Loucy (cell line): ENCODE measurements at regions not wholly inside any gene's neighbourhood (a gene's known extent, or its start where the extent isn't known, plus 50 kb on each side); places are given as distances from the start of the nearest gene placed in this dataset.

ENCODE experiments used
- H2AFZ ChIP-seq: fragments of 200-600 bp; sonication (generic); 2 replicates; pipeline ENCODE4 v1.6.0; 2016; ENCODE audit warnings: antibody characterized with exemption, mild to moderate bottlenecking, low read length, moderate library complexity
- H3F3A ChIP-seq: fragments of 200-600 bp; 2 replicates; pipeline ENCODE4 v1.6.0; 2016; ENCODE audit warnings: antibody characterized with exemption, low read depth, mild to moderate bottlenecking
- H3K27me3 ChIP-seq: fragments of 200-600 bp; sonication (generic); 2 replicates; pipeline ENCODE4 v1.6.1; 2014; ENCODE audit warnings: low read length, mild to moderate bottlenecking; ENCODE audit not compliant: insufficient read depth, poor library complexity, severe bottlenecking
- H3K36me3 ChIP-seq: fragments of 200-600 bp; sonication (generic); 2 replicates; pipeline ENCODE4 v1.6.1; 2016; ENCODE audit warnings: low read length; ENCODE audit not compliant: insufficient read depth
- H3K4me1 ChIP-seq: fragments of 200-600 bp; sonication (generic); 2 replicates; pipeline ENCODE4 v1.5.1; 2014; ENCODE audit warnings: low read length, mild to moderate bottlenecking; ENCODE audit not compliant: insufficient read depth, poor library complexity, severe bottlenecking
- H3K4me2 ChIP-seq: fragments of 200-600 bp; sonication (generic); 2 replicates; pipeline ENCODE4 v1.6.0; 2014; ENCODE audit warnings: antibody characterized with exemption, low read length, low read depth, mild to moderate bottlenecking; ENCODE audit not compliant: poor library complexity, severe bottlenecking
- H3K4me3 ChIP-seq: fragments of 200-600 bp; sonication (generic); 2 replicates; pipeline ENCODE4 v1.5.1; 2014; ENCODE audit warnings: low read length, mild to moderate bottlenecking, mixed read lengths; ENCODE audit not compliant: poor library complexity, severe bottlenecking
- H3K79me2 ChIP-seq: fragments of 200-600 bp; sonication (generic); 2 replicates; pipeline ENCODE4 v1.6.1; 2014; ENCODE audit warnings: low read length; ENCODE audit not compliant: insufficient read depth
- H3K9ac ChIP-seq: fragments of 200-600 bp; sonication (generic); 2 replicates; pipeline ENCODE4 v1.6.0; 2014; ENCODE audit warnings: mild to moderate bottlenecking, low read depth, low read length, moderate library complexity; ENCODE audit not compliant: poor library complexity, severe bottlenecking
- H3K9me2 ChIP-seq: fragments of 200-600 bp; sonication (generic); replicated peaks from 2 replicates; pipeline ENCODE4 v1.6.1; 2016; ENCODE audit warnings: low read depth, low read length, mixed read lengths
- H3K9me3 ChIP-seq: fragments of 200-600 bp; sonication (generic); 2 replicates; pipeline ENCODE4 v1.6.1; 2014; ENCODE audit warnings: mild to moderate bottlenecking, antibody characterized with exemption, low read length, low read depth; ENCODE audit not compliant: insufficient read depth
- H4K20me1 ChIP-seq: fragments of 200-600 bp; sonication (generic); 2 replicates; pipeline ENCODE4 v1.6.0; 2014; ENCODE audit warnings: antibody characterized with exemption, low read length, mild to moderate bottlenecking; ENCODE audit not compliant: insufficient read depth, poor library complexity, severe bottlenecking
- EZH2phosphoT487 ChIP-seq: fragments of 200-600 bp; IDR thresholded peaks from 2 replicates; pipeline ENCODE4 v1.6.1; 2018; ENCODE audit warnings: antibody characterized with exemption, mild to moderate bottlenecking, moderate library complexity, borderline replicate concordance
- TF ChIP-seq, protein P1 (sequence below): fragments of 200-600 bp; sonication (generic); conservative IDR thresholded peaks from 2 replicates; pipeline ENCODE4 v1.5.1; 2014; ENCODE audit warnings: mild to moderate bottlenecking, antibody characterized with exemption, low read length

- Histone ChIP-seq H3K9me2 (no peaks in the 10 kb centered on the region), H3K4me2 (no peak overlapping the region), H3K36me3 (no peaks in the 10 kb centered on the region), H3K9ac (no peak overlapping the region), H4K20me1 (no peaks in the 10 kb centered on the region), H3K4me3 (no peak overlapping the region), H3F3A (no peaks in the 10 kb centered on the region), H2AFZ (no peak overlapping the region), H3K4me1 (no peaks in the 10 kb centered on the region), H3K27me3 (no peaks in the 10 kb centered on the region), H3K9me3 (no peaks in the 10 kb centered on the region), H3K79me2 (no peaks in the 10 kb centered on the region)
- TF ChIP-seq, protein P1, sequence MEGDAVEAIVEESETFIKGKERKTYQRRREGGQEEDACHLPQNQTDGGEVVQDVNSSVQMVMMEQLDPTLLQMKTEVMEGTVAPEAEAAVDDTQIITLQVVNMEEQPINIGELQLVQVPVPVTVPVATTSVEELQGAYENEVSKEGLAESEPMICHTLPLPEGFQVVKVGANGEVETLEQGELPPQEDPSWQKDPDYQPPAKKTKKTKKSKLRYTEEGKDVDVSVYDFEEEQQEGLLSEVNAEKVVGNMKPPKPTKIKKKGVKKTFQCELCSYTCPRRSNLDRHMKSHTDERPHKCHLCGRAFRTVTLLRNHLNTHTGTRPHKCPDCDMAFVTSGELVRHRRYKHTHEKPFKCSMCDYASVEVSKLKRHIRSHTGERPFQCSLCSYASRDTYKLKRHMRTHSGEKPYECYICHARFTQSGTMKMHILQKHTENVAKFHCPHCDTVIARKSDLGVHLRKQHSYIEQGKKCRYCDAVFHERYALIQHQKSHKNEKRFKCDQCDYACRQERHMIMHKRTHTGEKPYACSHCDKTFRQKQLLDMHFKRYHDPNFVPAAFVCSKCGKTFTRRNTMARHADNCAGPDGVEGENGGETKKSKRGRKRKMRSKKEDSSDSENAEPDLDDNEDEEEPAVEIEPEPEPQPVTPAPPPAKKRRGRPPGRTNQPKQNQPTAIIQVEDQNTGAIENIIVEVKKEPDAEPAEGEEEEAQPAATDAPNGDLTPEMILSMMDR: no peak
- no peak for TF ChIP-seq EZH2phosphoT487
Measured at GRCh38 chr5:98436667-98437066, 336.8 kb upstream of the RGMB start.

DNA sequence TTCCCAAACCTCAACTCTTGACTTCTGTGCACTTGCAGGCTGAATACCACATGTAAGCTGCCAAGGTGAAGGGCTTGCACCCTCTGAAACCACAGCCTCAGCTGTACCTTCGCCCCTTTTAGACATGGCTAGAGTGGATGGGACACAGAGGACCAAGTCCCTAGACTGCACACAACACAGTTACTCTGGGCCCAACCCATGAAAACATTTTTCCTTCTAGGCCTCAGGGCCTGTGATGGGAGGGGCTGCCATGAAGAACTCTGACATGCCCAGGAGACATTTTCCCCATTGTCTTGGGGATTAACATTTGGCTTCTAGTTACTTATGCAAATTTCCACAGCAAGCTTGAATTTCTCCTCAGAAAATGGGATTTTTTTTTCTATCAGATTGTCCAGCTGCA, 331.0 kb upstream of the RGMB start:
- H2AFZ ChIP-seq: no peak overlapping the region
- no peak overlapping the region for H3K9ac ChIP-seq
- no peaks in the 10 kb centered on the region for H4K20me1 ChIP-seq
- no peaks in the 10 kb centered on the region for H3K9me3 ChIP-seq
- H3K4me2 ChIP-seq: no peak overlapping the region
- H3K4me3 ChIP-seq: no peak overlapping the region
- H3K27me3 ChIP-seq: no peaks in the 10 kb centered on the region
- H3K36me3 ChIP-seq: no peaks in the 10 kb centered on the region
- no peaks in the 10 kb centered on the region for H3K4me1 ChIP-seq
- no peaks in the 10 kb centered on the region for H3K79me2 ChIP-seq
- H3K9me2 ChIP-seq: no peaks in the 10 kb centered on the region
- H3F3A ChIP-seq: no peaks in the 10 kb centered on the region
- no peak for TF ChIP-seq EZH2phosphoT487
- TF ChIP-seq, protein P1: no peak

DNA sequence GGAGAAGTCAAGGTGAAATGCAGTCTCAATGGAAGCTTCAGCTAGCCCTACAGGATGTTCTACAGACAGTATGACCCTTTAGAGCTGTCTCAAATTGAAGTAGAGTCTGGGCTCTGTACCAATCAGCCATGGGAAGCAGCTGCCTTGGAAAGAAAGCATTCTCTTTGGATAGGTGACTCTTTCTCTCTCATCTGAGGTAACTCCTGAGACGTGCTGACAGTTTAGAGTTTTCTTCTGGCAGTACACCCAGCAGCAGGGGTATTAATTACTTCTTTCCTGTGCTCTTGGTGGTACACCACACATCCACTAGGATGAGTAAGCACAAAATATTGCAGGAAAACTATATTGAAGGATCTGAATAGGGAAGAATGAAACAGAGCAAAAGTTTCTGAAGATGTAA, 329.6 kb upstream of the RGMB start:
- Histone ChIP-seq H3K27me3 (no peaks in the 10 kb centered on the region), H3F3A (no peaks in the 10 kb centered on the region), H4K20me1 (no peaks in the 10 kb centered on the region), H3K9me2 (no peaks in the 10 kb centered on the region), H3K4me3 (no peak overlapping the region), H3K9me3 (no peaks in the 10 kb centered on the region), H3K79me2 (no peaks in the 10 kb centered on the region), H2AFZ (no peak overlapping the region), H3K4me2 (no peak overlapping the region), H3K4me1 (no peaks in the 10 kb centered on the region), H3K9ac (no peak overlapping the region), H3K36me3 (no peaks in the 10 kb centered on the region)
- no peak for TF ChIP-seq EZH2phosphoT487
- TF ChIP-seq, protein P1: no peak
